NCI-H526 (cell line): ENCODE measurements at regions not wholly inside any gene's neighbourhood (a gene's known extent, or its start where the extent isn't known, plus 50 kb on each side); places are given as distances from the start of the nearest gene placed in this dataset.
A peak's percentile ranks its signal among the peaks of the same experiment; 100 is the strongest.
"Not testable (repeated sequence)": the region's sequence is repeated elsewhere in the genome, so short reads cannot be mapped to it uniquely, and the experiment has no call there.

Experiments
- DNase-seq, 2 experiments: peaks; one replicate each; lab custom pipeline; 2025; lab: John Stamatoyannopoulos, UW

- DNase-seq, result no peak
These were observed 197.0 kb upstream of the FKBP1C start for GRCh38 chr6:63014290-63014689.

GRCh38 chr6:63022631-63023030, 188.6 kb upstream of the FKBP1C start:
- no peak for DNase-seq

- no peak for DNase-seq
These were observed 187.5 kb upstream of the FKBP1C start for GRCh38 chr6:63023726-63024125.

- DNase-seq, result no peak
These were observed 162.1 kb upstream of the FKBP1C start for GRCh38 chr6:63049216-63049615.

GRCh38 chr6:63053206-63053605, 158.1 kb upstream of the FKBP1C start:
- not testable (repeated sequence) for DNase-seq

- no peak for DNase-seq
These were observed 152.7 kb upstream of the FKBP1C start for GRCh38 chr6:63058601-63059000.

- DNase-seq, result no peak
These were observed 147.5 kb upstream of the FKBP1C start for GRCh38 chr6:63063631-63064271.

- peak in 1 of 2 experiments; percentile 9 for DNase-seq
These were observed 145.1 kb upstream of the FKBP1C start for GRCh38 chr6:63066055-63066704.

GRCh38 chr6:63094947-63095346, 116.3 kb upstream of the FKBP1C start:
- no peak for DNase-seq

- DNase-seq, result no peak
These were observed 114.0 kb upstream of the FKBP1C start for GRCh38 chr6:63097222-63097621.

- DNase-seq, result no peak
These were observed 112.5 kb upstream of the FKBP1C start for GRCh38 chr6:63098789-63099188.

GRCh38 chr6:63099772-63100459, 111.4 kb upstream of the FKBP1C start:
- DNase-seq, result no peak

GRCh38 chr6:63114610-63115211, 96.6 kb upstream of the FKBP1C start:
- DNase-seq, result no peak

- no peak for DNase-seq
These were observed 90.1 kb upstream of the FKBP1C start for GRCh38 chr6:63121166-63121565.

- no peak for DNase-seq
These were observed 71.2 kb upstream of the FKBP1C start for GRCh38 chr6:63140114-63140513.

GRCh38 chr6:63140692-63141318, 70.5 kb upstream of the FKBP1C start:
- no peak for DNase-seq

- DNase-seq, result no peak
These were observed 61.5 kb upstream of the FKBP1C start for GRCh38 chr6:63149730-63150129.

- DNase-seq, result no peak
These were observed 56.7 kb upstream of the FKBP1C start for GRCh38 chr6:63154535-63154934.
